Prostate gland (tissue), 2 donors: ENCODE measurements at regions not wholly inside any gene's neighbourhood (a gene's known extent, or its start where the extent isn't known, plus 50 kb on each side); places are given as distances from the start of the nearest gene placed in this dataset.
A peak's percentile ranks its signal among the peaks of the same experiment; 100 is the strongest.

Experiments
- DNase-seq: peaks from one replicate; pipeline ENCODE4 v3.0.0-alpha.2; 2019; ENCODE audit warnings: low spot score
- H3K27ac ChIP-seq, 2 donors: fragments of 200-600 bp; sonication (generic); 2 replicates each; pipeline ENCODE4 v1.5.1; 2017 to 2019
- H3K27me3 ChIP-seq: fragments of 200-600 bp; sonication (generic); replicated peaks from 2 replicates; pipeline ENCODE4 v1.5.1; 2019; ENCODE audit not compliant: insufficient read depth
- H3K36me3 ChIP-seq, 2 donors: fragments of 200-600 bp; sonication (generic); 1 replicate in 1 of 2; 2 replicates in 1 of 2; pipeline versions ENCODE4 v1.5.1 to v1.8.1; 2017 to 2019
- H3K4me1 ChIP-seq: fragments of 200-600 bp; sonication (generic); replicated peaks from 2 replicates; pipeline ENCODE4 v1.5.1; 2019
- H3K4me3 ChIP-seq, 2 donors: fragments of 200-600 bp; sonication (generic); 2 replicates each; pipeline ENCODE4 v1.5.1; 2017 to 2019
- H3K9me3 ChIP-seq: fragments of 200-600 bp; sonication (generic); 2 replicates; pipeline ENCODE4 v1.5.1; 2017
- POLR2A ChIP-seq: fragments of 450-650 bp; IDR thresholded peaks from one replicate; pipeline ENCODE4 v1.6.1; 2016; ENCODE audit warnings: antibody characterized with exemption, mild to moderate bottlenecking
- POLR2AphosphoS5 ChIP-seq: sonication (generic); formaldehyde crosslinking; IDR thresholded peaks from one replicate; pipeline ENCODE4 v1.6.1; 2017; ENCODE audit warnings: antibody characterized with exemption
- WGBS: methylation state at CpG from one replicate; pipeline ENCODE4 v1.1.5; 2018; 5-methylcytosine and 5-hydroxymethylcytosine counted together
- intact Hi-C: fragments of 100-400 bp; cut with DNase I; formaldehyde crosslinking; loops from one replicate; pipeline ENCODE4 v1.14.2; 2022
- TF ChIP-seq, protein P1 (sequence below), 4 experiments: fragments of 200-600 bp in 2 of 4; fragments of 450-650 bp in 2 of 4; sonication (generic) in 2 of 4; IDR thresholded peaks; 1 replicate in 3 of 4; 2 replicates in 1 of 4; pipeline ENCODE4 v1.5.1; 2016 to 2019; ENCODE audit warnings: antibody characterized with exemption in 4 of 4, mild to moderate bottlenecking in 2 of 4, moderate library complexity in 2 of 4

DNA sequence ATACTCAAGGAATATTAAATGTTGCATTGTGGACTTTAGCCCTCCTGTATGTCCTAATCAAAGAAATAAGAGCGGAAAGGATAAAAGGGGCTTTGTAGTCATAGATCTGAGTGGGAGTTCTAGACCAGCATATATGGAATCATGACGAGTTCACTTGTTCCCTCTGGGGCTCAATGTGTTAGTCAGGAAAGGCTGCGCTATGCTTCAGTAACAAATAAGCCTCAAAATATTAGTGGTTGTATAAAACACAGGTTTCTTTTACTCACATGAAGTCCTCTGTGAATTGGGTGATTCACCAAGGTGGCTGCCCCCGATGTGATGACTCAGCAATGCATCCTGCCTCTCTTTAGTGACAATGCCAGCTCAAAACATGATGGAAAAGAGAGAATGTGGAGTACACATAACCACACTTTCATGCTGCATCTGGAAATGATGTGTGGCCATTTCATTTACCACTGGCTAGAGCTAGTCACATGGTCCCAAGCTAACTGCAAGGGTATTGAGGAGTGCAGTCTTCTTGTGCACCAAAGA, 63.3 kb upstream of the IRX5 start:
- no peak for TF ChIP-seq POLR2A
- TF ChIP-seq, protein P1, sequence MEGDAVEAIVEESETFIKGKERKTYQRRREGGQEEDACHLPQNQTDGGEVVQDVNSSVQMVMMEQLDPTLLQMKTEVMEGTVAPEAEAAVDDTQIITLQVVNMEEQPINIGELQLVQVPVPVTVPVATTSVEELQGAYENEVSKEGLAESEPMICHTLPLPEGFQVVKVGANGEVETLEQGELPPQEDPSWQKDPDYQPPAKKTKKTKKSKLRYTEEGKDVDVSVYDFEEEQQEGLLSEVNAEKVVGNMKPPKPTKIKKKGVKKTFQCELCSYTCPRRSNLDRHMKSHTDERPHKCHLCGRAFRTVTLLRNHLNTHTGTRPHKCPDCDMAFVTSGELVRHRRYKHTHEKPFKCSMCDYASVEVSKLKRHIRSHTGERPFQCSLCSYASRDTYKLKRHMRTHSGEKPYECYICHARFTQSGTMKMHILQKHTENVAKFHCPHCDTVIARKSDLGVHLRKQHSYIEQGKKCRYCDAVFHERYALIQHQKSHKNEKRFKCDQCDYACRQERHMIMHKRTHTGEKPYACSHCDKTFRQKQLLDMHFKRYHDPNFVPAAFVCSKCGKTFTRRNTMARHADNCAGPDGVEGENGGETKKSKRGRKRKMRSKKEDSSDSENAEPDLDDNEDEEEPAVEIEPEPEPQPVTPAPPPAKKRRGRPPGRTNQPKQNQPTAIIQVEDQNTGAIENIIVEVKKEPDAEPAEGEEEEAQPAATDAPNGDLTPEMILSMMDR (IDR thresholded peaks at IDR 0.05) = no peak
- TF ChIP-seq POLR2AphosphoS5 = no peak
- no peak for DNase-seq
- Histone ChIP-seq H3K36me3 (no peaks in the 10 kb centered on the region), H3K27me3 (no peaks in the 10 kb centered on the region), H3K9me3 (no peaks in the 10 kb centered on the region), H3K27ac (no peak overlapping the region), H3K4me1 (no peaks in the 10 kb centered on the region), H3K4me3 (no peak overlapping the region)
- 93% methylated on average over 4 of the region's 4 CpGs for WGBS
- intact Hi-C loops = no loop called here

DNA sequence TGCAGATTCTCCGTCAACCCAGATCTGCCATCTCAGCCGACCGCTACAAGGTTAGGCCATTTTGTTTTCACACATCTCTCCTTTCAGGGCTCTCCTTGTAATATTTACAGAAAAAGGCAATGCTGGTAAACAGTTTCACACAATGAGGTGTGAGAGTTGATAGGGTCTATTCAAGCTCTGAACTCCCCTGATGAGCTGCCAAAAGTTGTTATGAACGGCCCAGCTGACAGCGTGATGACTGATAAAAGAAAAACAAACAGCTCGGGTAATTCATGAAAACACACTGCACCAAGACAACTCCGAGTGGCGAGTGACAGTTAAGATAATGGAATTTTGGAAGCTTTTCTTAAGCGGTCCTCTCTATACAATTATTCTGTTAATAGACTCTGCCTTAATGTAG, 68.1 kb upstream of the IRX5 start:
- DNase-seq = no peak
- Histone ChIP-seq H3K36me3 (no peaks in the 10 kb centered on the region), H3K4me1 (no peaks in the 10 kb centered on the region), H3K27ac (no peak overlapping the region), H3K9me3 (no peaks in the 10 kb centered on the region), H3K27me3 (no peaks in the 10 kb centered on the region), H3K4me3 (no peak overlapping the region)
- intact Hi-C loops = no loop called here
- no peak for TF ChIP-seq POLR2A
- TF ChIP-seq, protein P1 (IDR thresholded peaks at IDR 0.05) = no peak
- no peak for TF ChIP-seq POLR2AphosphoS5
- 47% methylated on average over 9 of the region's 9 CpGs for WGBS

DNA sequence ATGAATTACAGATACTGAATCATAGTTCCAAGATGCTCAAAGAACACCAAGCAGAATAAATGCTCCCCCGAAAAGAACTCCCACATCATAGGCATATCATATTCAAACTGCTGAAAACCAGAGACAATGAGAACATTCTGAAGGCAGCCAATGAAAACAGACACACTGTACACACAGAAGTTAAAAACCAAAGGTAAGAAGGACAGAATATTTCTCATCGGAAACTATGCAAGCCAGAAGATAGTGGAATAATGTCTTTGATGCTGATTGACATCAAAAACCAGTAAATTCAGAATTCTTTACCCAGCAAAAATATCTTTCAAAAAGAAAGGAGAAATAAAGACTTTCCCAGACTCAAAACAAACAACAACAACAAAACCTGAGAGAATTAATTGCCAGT, 73.8 kb upstream of the IRX5 start:
- H3K9me3 ChIP-seq = no peaks in the 10 kb centered on the region
- intact Hi-C loops = no loop called here
- H3K36me3 ChIP-seq = no peaks in the 10 kb centered on the region
- no peak overlapping the region for H3K27ac ChIP-seq
- TF ChIP-seq POLR2A (no peak), POLR2AphosphoS5 (no peak)
- TF ChIP-seq, protein P1 (IDR thresholded peaks at IDR 0.05) = no peak
- DNase-seq = no peak
- no peaks in the 10 kb centered on the region for H3K4me1 ChIP-seq
- H3K4me3 ChIP-seq = no peak overlapping the region
- H3K27me3 ChIP-seq = no peaks in the 10 kb centered on the region
- 100% methylated on average over 2 of the region's 2 CpGs for WGBS

GRCh38 chr16:54847609-54848008, 83.1 kb upstream of the IRX5 start:
- 75% methylated on average over 2 of the region's 2 CpGs for WGBS
- no peaks in the 10 kb centered on the region for H3K27me3 ChIP-seq
- no peak overlapping the region for H3K4me3 ChIP-seq
- no peaks in the 10 kb centered on the region for H3K36me3 ChIP-seq
- no peak overlapping the region for H3K27ac ChIP-seq
- intact Hi-C loops = no loop called here
- DNase-seq = no peak
- H3K4me1 ChIP-seq = no peaks in the 10 kb centered on the region
- TF ChIP-seq POLR2AphosphoS5 (no peak), POLR2A (no peak)
- TF ChIP-seq, protein P1 (IDR thresholded peaks at IDR 0.05) = no peak
- no peaks in the 10 kb centered on the region for H3K9me3 ChIP-seq

DNA sequence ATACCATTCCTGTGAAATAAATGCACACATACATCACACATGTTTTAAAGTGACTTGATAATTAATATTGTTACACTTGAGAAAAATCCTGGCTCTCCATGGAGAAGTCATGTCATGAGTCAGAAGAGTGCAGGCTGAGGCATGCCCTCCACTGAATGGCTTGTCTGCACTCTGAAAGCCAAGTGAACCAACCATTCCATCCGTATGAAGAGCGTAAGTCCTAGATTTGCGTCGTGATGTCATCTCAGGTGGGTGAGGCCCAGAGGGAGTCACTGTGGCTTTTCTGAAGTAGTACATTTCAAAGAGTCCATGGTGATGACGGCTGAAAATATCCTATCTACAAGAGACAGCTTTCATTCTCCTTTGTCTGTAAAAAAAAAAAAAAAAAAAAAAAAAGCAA, 83.5 kb upstream of the IRX5 start:
- TF ChIP-seq POLR2A (no peak), POLR2AphosphoS5 (peak; percentile 21)
- TF ChIP-seq, protein P1 (IDR thresholded peaks at IDR 0.05) = no peak
- intact Hi-C loops = no loop called here
- 43% methylated on average over 5 of the region's 5 CpGs for WGBS

More for the DNA sequence above, 83.5 kb upstream of the IRX5 start:
- no peak overlapping the region for H3K4me3 ChIP-seq
- peak; percentile 64 for DNase-seq
- H3K36me3 ChIP-seq = no peaks in the 10 kb centered on the region
- no peaks in the 10 kb centered on the region for H3K4me1 ChIP-seq
- no peak overlapping the region for H3K27ac ChIP-seq
- H3K9me3 ChIP-seq = no peaks in the 10 kb centered on the region
- no peaks in the 10 kb centered on the region for H3K27me3 ChIP-seq
